GM23248 (cell line): ENCODE measurements at regions not wholly inside any gene's neighbourhood (a gene's known extent, or its start where the extent isn't known, plus 50 kb on each side); places are given as distances from the start of the nearest gene placed in this dataset.
A peak's percentile ranks its signal among the peaks of the same experiment; 100 is the strongest.
"Not testable (repeated sequence)": the region's sequence is repeated elsewhere in the genome, so short reads cannot be mapped to it uniquely, and the experiment has no call there.

Source experiments
- DNase-seq: peaks from one replicate; pipeline ENCODE4 v3.0.0-alpha.2; 2015
- H2AFZ ChIP-seq: fragments of 200-600 bp; sonication (generic); 2 replicates; pipeline ENCODE4 v1.6.1; 2016; ENCODE audit warnings: antibody characterized with exemption
- H3F3A ChIP-seq: fragments of 200-600 bp; sonication (generic); 2 replicates; pipeline ENCODE4 v1.6.1; 2016; ENCODE audit warnings: mild to moderate bottlenecking, antibody characterized with exemption, mixed run types; ENCODE audit not compliant: insufficient read depth
- H3K27ac ChIP-seq: fragments of 200-600 bp; sonication (generic); 2 replicates; pipeline ENCODE4 v1.5.1; 2016; ENCODE audit warnings: mild to moderate bottlenecking
- H3K27me3 ChIP-seq: fragments of 200-600 bp; sonication (generic); replicated peaks from 2 replicates; pipeline ENCODE4 v1.6.1; 2016; ENCODE audit warnings: mild to moderate bottlenecking; ENCODE audit not compliant: insufficient read depth
- H3K36me3 ChIP-seq: fragments of 200-600 bp; sonication (generic); 2 replicates; pipeline ENCODE4 v1.6.1; 2016; ENCODE audit warnings: low read depth, mild to moderate bottlenecking
- H3K4me1 ChIP-seq: fragments of 200-600 bp; sonication (generic); 2 replicates; pipeline ENCODE4 v1.6.1; 2016; ENCODE audit warnings: mild to moderate bottlenecking; ENCODE audit not compliant: insufficient read depth
- H3K4me2 ChIP-seq: fragments of 200-600 bp; sonication (generic); one replicate; pipeline ENCODE4 v1.6.1; 2016; ENCODE audit warnings: mild to moderate bottlenecking; ENCODE audit not compliant: unreplicated experiment
- H3K4me3 ChIP-seq: fragments of 200-600 bp; sonication (generic); 2 replicates; pipeline ENCODE4 v1.5.1; 2016; ENCODE audit warnings: mild to moderate bottlenecking
- H3K79me2 ChIP-seq: fragments of 200-600 bp; sonication (generic); 2 replicates; pipeline ENCODE4 v1.6.1; 2016; ENCODE audit warnings: mild to moderate bottlenecking; ENCODE audit not compliant: insufficient read depth
- H3K9ac ChIP-seq: fragments of 200-600 bp; sonication (generic); 2 replicates; pipeline ENCODE4 v1.6.1; 2016; ENCODE audit warnings: mild to moderate bottlenecking
- H3K9me2 ChIP-seq: fragments of 200-600 bp; sonication (generic); 2 replicates; pipeline ENCODE4 v1.6.1; 2016; ENCODE audit warnings: mixed run types, mild to moderate bottlenecking, moderate library complexity; ENCODE audit not compliant: insufficient read depth
- H3K9me3 ChIP-seq: fragments of 200-600 bp; sonication (generic); one replicate; pipeline ENCODE4 v1.6.1; 2017; ENCODE audit warnings: low read depth
- H4K20me1 ChIP-seq: fragments of 200-600 bp; sonication (generic); 2 replicates; pipeline ENCODE4 v1.6.0; 2016; ENCODE audit not compliant: insufficient read depth
- WGBS, 2 experiments: methylation state at CpG; one replicate each; pipeline ENCODE4 v1.1.6; 2015 to 2017; ENCODE audit warnings: low lambda C conversion rate in 2 of 2, low coverage in 1 of 2; ENCODE audit errors: missing lambda C conversion rate in 2 of 2; 5-methylcytosine and 5-hydroxymethylcytosine counted together
- in situ Hi-C: fragments of 300-500 bp; cut with MboI; formaldehyde crosslinking; loops from 2 replicates; pipeline ENCODE4 v1.15.0; 2020

DNA sequence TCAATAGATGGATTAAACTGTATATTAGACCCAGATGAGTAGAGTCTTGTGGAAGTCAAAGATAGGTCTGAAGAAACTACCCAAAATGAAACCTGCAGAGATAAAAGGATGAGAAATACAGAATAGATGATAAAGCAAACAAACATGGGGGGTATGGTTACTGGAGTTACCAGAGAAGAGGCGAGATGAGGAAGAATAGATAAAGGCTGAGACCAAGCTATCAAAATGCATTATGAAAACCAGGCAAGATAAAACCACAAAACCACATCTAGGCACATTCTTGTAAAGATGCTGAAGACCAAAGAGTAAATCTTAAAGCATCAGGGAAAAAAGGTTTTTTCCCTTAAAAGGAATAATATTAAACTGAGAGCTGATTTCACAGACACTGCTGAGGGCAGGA, 271.8 kb upstream of the NBPF12 start:
- no CpG with 5 or more reads among the region's 1 CpG for WGBS, 2 experiments
- H3K4me1 ChIP-seq, H3K9me2 ChIP-seq, H3K9ac ChIP-seq, H3K4me3 ChIP-seq, H3K4me2 ChIP-seq, H3K27ac ChIP-seq, H2AFZ ChIP-seq, H3K9me3 ChIP-seq, H3K36me3 ChIP-seq, DNase-seq, in situ Hi-C loops, H3K79me2 ChIP-seq, H3K27me3 ChIP-seq, H4K20me1 ChIP-seq, H3F3A ChIP-seq: not testable (repeated sequence)

DNA sequence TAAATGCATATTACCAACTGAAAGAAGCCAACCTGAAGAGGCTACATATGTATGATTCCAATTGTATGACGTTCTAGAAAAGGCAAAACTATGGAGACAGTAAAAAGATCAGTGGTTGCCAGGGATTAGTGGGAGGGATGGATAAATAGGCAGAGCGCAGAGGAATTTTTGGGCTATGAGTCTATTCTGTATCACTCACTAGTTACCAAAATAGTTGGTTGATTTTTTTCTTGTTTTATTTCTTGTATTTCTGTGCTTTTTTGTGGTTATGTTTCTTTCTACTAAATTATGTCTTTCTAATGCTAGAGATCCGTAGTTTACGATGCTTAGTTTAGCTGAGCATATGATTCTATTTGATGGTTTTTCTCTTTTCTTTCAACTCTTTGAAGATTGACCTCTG, 277.9 kb upstream of the NBPF12 start:
- DNase-seq: peak; percentile 63
- H2AFZ ChIP-seq, H3K36me3 ChIP-seq, H3K4me1 ChIP-seq, H3K79me2 ChIP-seq, H3K9ac ChIP-seq, in situ Hi-C loops, H3K9me2 ChIP-seq, H3K4me2 ChIP-seq, H3K4me3 ChIP-seq, H4K20me1 ChIP-seq, H3F3A ChIP-seq, H3K9me3 ChIP-seq, H3K27me3 ChIP-seq: not testable (repeated sequence)
- whole genome bisulfite sequencing, 2 experiments: 56% methylated on average over 4 of the region's 4 CpGs
- peak overlapping the region; percentile 54; the same call in 1 of the 2 replicates for H3K27ac ChIP-seq

DNA sequence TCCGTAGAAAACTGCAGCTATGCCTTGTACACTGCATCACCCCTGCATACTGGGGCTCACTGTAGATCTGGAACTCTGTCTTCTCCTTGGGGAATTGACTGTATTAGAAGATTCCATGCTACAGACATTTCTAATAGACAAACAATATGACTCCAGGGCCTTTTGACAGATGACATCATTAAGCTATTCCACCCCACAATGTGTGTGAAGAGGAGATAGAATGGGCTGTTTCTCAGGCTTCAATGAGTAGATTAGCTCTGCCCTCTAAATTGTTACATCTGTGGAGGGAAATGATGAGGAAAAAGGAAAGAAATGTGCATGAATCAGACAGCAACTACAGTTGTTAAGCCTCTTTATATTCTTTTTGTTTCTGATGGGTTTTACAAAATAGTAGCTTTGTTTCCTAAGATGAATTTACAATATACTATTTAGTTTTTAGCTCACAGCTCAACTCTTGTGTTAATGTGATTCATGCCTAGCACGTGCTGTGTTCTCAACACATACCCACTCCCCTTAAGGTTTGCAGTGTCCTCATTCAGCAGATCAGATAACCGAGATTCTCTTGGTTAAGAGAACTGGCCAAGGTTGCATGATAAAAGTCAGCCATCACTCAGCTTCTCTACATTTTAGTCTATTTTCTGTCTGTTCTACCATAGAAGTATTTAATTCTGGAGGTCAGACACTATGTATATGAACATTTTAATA, 281.6 kb upstream of the NBPF12 start:
- H3F3A ChIP-seq, H3K4me2 ChIP-seq, H3K9ac ChIP-seq, H2AFZ ChIP-seq, H3K79me2 ChIP-seq, H3K27ac ChIP-seq, H3K27me3 ChIP-seq, H3K4me1 ChIP-seq, H4K20me1 ChIP-seq, in situ Hi-C loops, H3K4me3 ChIP-seq, H3K9me3 ChIP-seq, H3K9me2 ChIP-seq, H3K36me3 ChIP-seq: not testable (repeated sequence)
- DNase-seq: peak; percentile 20
- WGBS, 2 experiments: 0 to 21% methylated on average over 3 of the region's 3 CpGs

DNA sequence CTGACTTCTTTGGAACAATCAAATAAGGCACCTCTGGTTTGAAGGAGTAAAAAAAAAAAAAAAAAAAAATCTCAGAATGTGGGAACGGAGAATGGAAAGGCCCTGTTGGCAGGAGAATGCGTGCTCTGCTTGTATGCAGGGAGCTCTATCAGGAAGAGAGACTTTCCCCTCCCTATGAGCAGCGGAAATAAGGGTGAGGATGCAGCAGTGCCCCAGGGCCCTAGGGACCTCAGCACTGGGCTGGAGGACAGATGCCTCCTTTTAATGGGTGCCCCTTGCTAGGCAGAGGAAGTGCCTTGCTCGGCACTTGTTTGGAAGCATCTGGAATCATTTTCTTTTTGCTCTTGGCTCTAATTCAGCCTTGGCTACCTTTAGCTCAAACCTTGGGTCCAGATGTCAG, 283.4 kb upstream of the NBPF12 start:
- H3K4me2 ChIP-seq, H3K9me3 ChIP-seq, H3K36me3 ChIP-seq, H4K20me1 ChIP-seq, H3K27ac ChIP-seq, H3K4me1 ChIP-seq, H3K9ac ChIP-seq, H3F3A ChIP-seq, H3K9me2 ChIP-seq, H2AFZ ChIP-seq, in situ Hi-C loops, H3K27me3 ChIP-seq, H3K4me3 ChIP-seq, H3K79me2 ChIP-seq, DNase-seq: not testable (repeated sequence)
- 25 to 30% methylated on average over 4 of the region's 4 CpGs for WGBS, 2 experiments

DNA sequence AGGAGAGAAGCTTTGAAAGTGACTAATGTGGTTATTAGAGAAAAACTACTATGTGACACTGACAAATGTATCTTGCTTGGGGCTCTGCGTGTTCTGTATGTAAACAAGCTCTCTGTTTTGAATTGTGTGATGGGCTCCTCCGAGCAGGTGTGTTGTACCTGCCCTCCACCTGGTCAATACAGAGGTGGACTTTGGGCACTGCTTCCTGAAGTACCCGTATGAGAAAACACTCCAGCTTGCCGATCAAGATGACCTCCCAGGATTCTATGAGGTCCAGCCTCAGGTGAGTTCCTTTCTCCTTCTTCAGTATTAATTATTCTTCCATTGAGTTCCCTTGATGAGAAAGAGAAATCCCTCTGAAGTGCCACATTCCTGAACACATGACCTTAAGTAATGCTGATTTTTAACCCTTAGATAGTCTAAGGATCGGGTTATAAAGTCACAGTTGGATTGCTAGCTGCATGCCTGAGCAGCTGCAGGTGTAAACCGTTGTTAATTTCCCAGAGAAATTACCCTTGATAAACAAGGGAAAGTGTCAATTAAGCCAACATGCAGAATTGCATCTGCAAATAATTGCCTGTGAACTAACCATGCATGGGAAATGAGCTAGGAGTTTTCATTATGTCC, 292.0 kb upstream of the NBPF12 start:
- H3K9ac ChIP-seq, H4K20me1 ChIP-seq, H2AFZ ChIP-seq, in situ Hi-C loops, H3K4me1 ChIP-seq, H3K27ac ChIP-seq, DNase-seq, H3K36me3 ChIP-seq, H3K27me3 ChIP-seq, H3K4me3 ChIP-seq, H3K4me2 ChIP-seq, H3F3A ChIP-seq, H3K9me2 ChIP-seq, H3K9me3 ChIP-seq, H3K79me2 ChIP-seq: not testable (repeated sequence)
- 71 to 80% methylated on average over 5 to 6 of the region's 6 CpGs for WGBS, 2 experiments

DNA sequence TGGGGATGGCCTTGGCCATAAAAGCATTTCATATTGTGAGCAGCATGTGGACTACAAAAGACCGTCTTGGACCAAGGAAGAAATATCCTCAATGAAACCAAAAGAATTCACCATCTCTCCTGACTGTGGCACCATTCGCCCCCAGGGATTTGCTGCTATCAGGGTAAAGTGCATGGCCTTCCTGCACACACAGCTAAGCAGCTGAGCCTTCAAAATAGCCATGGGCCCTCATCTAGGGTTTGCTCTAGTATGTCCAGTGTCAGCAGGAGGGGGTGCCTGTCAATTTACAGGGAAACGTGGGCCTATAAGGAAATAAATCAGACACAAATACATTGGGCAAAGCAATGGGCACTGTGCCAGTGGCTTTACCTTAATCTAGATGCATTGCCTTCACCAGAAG, 296.6 kb upstream of the NBPF12 start:
- WGBS, 2 experiments: 68 to 71% methylated on average over 2 to 3 of the region's 3 CpGs
- H3K4me2 ChIP-seq, H3K36me3 ChIP-seq, H3K4me1 ChIP-seq, H3K9me2 ChIP-seq, DNase-seq, H3K27me3 ChIP-seq, H3K4me3 ChIP-seq, H4K20me1 ChIP-seq, H3K9me3 ChIP-seq, in situ Hi-C loops, H3F3A ChIP-seq, H3K9ac ChIP-seq, H3K79me2 ChIP-seq, H2AFZ ChIP-seq, H3K27ac ChIP-seq: not testable (repeated sequence)

DNA sequence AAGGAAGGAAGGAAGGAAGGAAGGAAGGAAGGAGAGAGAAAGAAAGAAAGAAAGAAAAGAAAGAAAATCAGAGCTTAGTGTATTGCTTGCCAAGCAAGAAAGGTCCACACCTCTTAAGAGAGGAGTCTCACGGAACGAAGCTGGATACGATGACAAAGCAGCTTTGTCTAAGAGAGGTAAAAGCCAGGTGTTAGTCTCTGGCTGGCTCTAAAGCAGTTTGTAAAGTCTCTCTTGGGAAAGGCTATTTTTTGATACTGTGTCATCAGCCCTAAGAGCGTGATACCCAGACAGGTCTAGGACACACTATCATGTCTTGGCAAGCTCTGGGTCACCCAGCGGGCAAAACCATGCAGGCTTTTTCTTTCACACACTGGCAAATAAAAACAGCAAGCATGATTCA, 297.5 kb upstream of the NBPF12 start:
- H3K4me3 ChIP-seq: not testable (repeated sequence)
- 90 to 96% methylated on average over 5 of the region's 5 CpGs for WGBS, 2 experiments

DNA sequence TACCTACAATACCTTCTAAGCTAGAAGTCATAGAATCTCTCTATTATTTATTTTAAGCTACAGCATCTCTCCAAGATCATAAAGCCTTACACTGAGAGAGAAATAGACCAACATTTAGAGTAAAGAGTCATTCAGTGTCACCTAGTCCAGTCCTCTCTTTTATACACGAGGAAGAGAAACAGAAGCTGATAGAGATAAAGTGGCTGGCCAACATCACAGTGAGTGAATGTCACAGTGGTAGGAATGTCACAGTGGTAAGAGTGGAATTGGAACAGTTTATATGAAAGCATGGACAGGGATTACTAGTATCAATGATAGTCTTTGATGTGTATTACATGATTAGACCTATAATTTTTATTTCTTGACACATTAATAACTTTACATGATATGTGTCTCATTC, 307.8 kb upstream of the NBPF12 start:
- H3K27ac ChIP-seq, H3K4me2 ChIP-seq, DNase-seq, H3K27me3 ChIP-seq, H3K9me3 ChIP-seq, H2AFZ ChIP-seq, H3K4me1 ChIP-seq, H3K4me3 ChIP-seq, H3K9me2 ChIP-seq, H3F3A ChIP-seq, H3K9ac ChIP-seq, H4K20me1 ChIP-seq, H3K79me2 ChIP-seq, in situ Hi-C loops, H3K36me3 ChIP-seq: not testable (repeated sequence)
- 50 to 57% methylated on average over 1 of the region's 1 CpG for whole genome bisulfite sequencing, 2 experiments

More for the DNA sequence above, 297.5 kb upstream of the NBPF12 start:
- H3K27me3 ChIP-seq, H3K27ac ChIP-seq, DNase-seq, H3K9ac ChIP-seq, H3K4me1 ChIP-seq, H3K36me3 ChIP-seq, H2AFZ ChIP-seq, H4K20me1 ChIP-seq, H3K9me3 ChIP-seq, H3K79me2 ChIP-seq, H3K4me2 ChIP-seq, in situ Hi-C loops, H3K9me2 ChIP-seq, H3F3A ChIP-seq: not testable (repeated sequence)
